ENCODE measurements at regions not wholly inside any gene's neighbourhood (a gene's known extent, or its start where the extent isn't known, plus 50 kb on each side); places are given as distances from the start of the nearest gene placed in this dataset.

GRCh38 chr15:66625531-66625930 is 59.7 kb upstream of the LCTL start (continued):
- no peak for TF ChIP-seq SIN3A (conservative IDR thresholded peaks at IDR 0.05 in 1 of 2, IDR thresholded peaks at IDR 0.05 in 1 of 2; ENCODE audit: low read depth in 1 of 2, low read length in 2 of 2)
- TF ChIP-seq CTCF (IDR thresholded peaks at IDR 0.05; ENCODE audit: control extremely low read depth in 1 of 3, insufficient read depth in 1 of 3, low read depth in 1 of 3, low read length in 3 of 3), result no peak
